ENCODE measurements at regions not wholly inside any gene's neighbourhood (a gene's known extent, or its start where the extent isn't known, plus 50 kb on each side); places are given as distances from the start of the nearest gene placed in this dataset.

- H3K27ac ChIP-seq: peak overlapping the region; percentile 91
- no peak for TF ChIP-seq CTCF (conservative IDR thresholded peaks at IDR 0.05)
These were observed 134.5 kb upstream of the NAV2 start for GRCh38 chr11:19577976-19578619.

- TF ChIP-seq CTCF (conservative IDR thresholded peaks at IDR 0.05): no peak
- H3K27ac ChIP-seq: peak overlapping the region; percentile 91
These were observed 135.2 kb upstream of the NAV2 start for GRCh38 chr11:19577391-19577975.

GRCh38 chr11:19576903-19577302 lies 135.7 kb upstream of the NAV2 start:
- H3K27ac ChIP-seq: peak overlapping the region; percentile 91
- no peak for TF ChIP-seq CTCF (conservative IDR thresholded peaks at IDR 0.05)

- TF ChIP-seq CTCF (conservative IDR thresholded peaks at IDR 0.05): no peak
- peak overlapping the region; percentile 91 for H3K27ac ChIP-seq
These were observed 136.6 kb upstream of the NAV2 start for GRCh38 chr11:19576054-19576453.

- no peak overlapping the region for H3K27ac ChIP-seq
- no peak for TF ChIP-seq CTCF (conservative IDR thresholded peaks at IDR 0.05)
These were observed 137.7 kb upstream of the NAV2 start for GRCh38 chr11:19574916-19575315.

- no peak for TF ChIP-seq CTCF (conservative IDR thresholded peaks at IDR 0.05)
- no peak overlapping the region for H3K27ac ChIP-seq
These were observed 139.0 kb upstream of the NAV2 start for GRCh38 chr11:19573666-19574065.

- H3K27ac ChIP-seq: no peak overlapping the region
- no peak for TF ChIP-seq CTCF (conservative IDR thresholded peaks at IDR 0.05)
These were observed 140.7 kb upstream of the NAV2 start for GRCh38 chr11:19571906-19572305.
